T-helper 17 cell (primary cell): ENCODE measurements at regions not wholly inside any gene's neighbourhood (a gene's known extent, or its start where the extent isn't known, plus 50 kb on each side); places are given as distances from the start of the nearest gene placed in this dataset.
"Not testable (repeated sequence)": the region's sequence is repeated elsewhere in the genome, so short reads cannot be mapped to it uniquely, and the experiment has no call there.

Source experiments
- ATAC-seq: fragments of 150-1000 bp; cut with Tn5 transposase; 2 replicates; pipeline ENCODE4 v1.10.0; 2021; ENCODE audit warnings: mild to moderate bottlenecking, moderate library complexity
- DNase-seq, 3 donors: peaks; one replicate each; pipeline versions ENCODE4 v3.0.0 to v3.0.0-alpha.2; 2020 to 2021
- H3K9me3 ChIP-seq: one replicate; pipeline ENCODE4 v1.7.0; 2013; ENCODE audit warnings: low read length, mild to moderate bottlenecking; ENCODE audit not compliant: control insufficient read depth, poor library complexity, severe bottlenecking
- H3K27ac Mint-ChIP-seq: one replicate; pipeline ENCODE4 v1.8.0; 2022; ENCODE audit warnings: mild to moderate bottlenecking, moderate library complexity, mixed read lengths
- H3K27me3 Mint-ChIP-seq: one replicate; pipeline ENCODE4 v1.8.0; 2022; ENCODE audit warnings: mixed read lengths
- H3K36me3 Mint-ChIP-seq: one replicate; pipeline ENCODE4 v1.8.0; 2022; ENCODE audit warnings: low read depth, mixed read lengths
- H3K4me1 Mint-ChIP-seq: one replicate; pipeline ENCODE4 v1.8.0; 2022; ENCODE audit warnings: mild to moderate bottlenecking, mixed read lengths
- H3K4me3 Mint-ChIP-seq: one replicate; pipeline ENCODE4 v1.8.0; 2022; ENCODE audit warnings: mild to moderate bottlenecking, moderate library complexity, mixed read lengths

DNA sequence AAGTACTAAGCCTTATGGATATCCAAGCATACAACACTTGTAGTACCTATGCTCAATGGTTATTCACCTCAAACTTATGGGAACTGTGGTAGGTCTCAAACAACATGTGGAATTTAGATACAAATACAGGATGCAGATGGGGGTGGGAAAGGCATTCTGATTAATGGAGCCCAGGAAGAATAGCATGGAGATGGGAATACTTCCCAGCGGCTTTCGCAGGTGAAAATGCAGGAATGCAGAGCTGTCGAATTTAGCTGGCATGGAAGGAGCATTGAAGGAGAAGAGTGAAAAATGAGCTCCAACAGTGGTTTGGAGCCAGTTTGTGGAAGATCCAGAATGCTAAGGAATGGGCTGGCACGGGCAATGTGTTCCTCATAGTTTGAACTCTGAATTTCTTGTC is 89.9 kb downstream of the NKX2-1 start:
- H3K4me3 Mint-ChIP-seq = no peak overlapping the region
- H3K27me3 Mint-ChIP-seq = peaks cover 7% of the 10 kb centered on the region
- no peaks in the 10 kb centered on the region for H3K4me1 Mint-ChIP-seq
- ATAC-seq (no peak), DNase-seq (no peak)
- no peaks in the 10 kb centered on the region for H3K9me3 ChIP-seq
- H3K27ac Mint-ChIP-seq = no peak overlapping the region
- no peaks in the 10 kb centered on the region for H3K36me3 Mint-ChIP-seq

DNA sequence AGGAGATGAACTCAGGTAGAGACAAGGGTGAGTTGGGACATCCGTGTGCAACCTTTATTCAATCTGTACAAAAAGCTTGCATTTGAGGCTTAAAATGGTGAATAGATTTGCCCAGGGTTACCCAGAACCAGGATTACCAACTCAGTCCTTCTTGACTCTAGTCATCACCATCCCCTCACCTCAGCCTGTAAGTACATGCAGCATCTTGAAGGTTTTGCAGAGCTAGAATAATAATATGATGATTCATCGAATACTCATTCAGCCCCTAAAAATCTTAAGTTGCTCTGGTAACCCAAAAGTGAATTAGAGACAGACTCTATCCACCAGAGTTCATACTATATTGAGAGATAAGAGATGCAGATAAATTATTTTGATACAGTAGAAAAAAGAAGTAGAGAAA is 90.3 kb downstream of the NKX2-1 start:
- H3K36me3 Mint-ChIP-seq = no peaks in the 10 kb centered on the region
- no peak for DNase-seq

DNA sequence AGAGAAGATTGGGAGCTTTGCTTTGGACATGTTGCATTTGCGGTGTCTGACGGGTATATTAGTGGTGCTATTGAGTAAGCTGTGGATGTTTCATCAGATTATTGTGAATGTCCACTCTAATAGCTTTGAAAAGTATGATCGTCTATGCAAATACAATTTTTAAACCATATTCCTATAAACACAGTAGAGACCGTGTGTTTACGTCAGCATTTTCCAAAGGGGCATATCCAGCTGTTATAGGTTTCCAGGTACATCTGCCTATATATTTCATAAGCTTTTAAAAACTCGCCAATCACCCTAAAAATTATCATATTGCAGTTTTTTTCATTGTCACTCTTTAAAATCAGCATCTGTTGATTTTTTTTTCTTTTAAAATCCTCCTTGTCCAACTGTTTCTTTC is 91.7 kb downstream of the NKX2-1 start:
- no peaks in the 10 kb centered on the region for H3K9me3 ChIP-seq
- Mint-ChIP-seq H3K27me3 (peaks cover 13% of the 10 kb centered on the region), H3K27ac (no peak overlapping the region), H3K4me3 (no peak overlapping the region), H3K36me3 (no peaks in the 10 kb centered on the region), H3K4me1 (no peaks in the 10 kb centered on the region)
- ATAC-seq = no peak
- DNase-seq = no peak

More for the DNA sequence above, 90.3 kb downstream of the NKX2-1 start:
- no peaks in the 10 kb centered on the region for H3K9me3 ChIP-seq
- H3K27me3 Mint-ChIP-seq = peaks cover 7% of the 10 kb centered on the region
- no peak overlapping the region for H3K4me3 Mint-ChIP-seq
- no peak overlapping the region for H3K27ac Mint-ChIP-seq
- ATAC-seq = no peak
- no peaks in the 10 kb centered on the region for H3K4me1 Mint-ChIP-seq

DNA sequence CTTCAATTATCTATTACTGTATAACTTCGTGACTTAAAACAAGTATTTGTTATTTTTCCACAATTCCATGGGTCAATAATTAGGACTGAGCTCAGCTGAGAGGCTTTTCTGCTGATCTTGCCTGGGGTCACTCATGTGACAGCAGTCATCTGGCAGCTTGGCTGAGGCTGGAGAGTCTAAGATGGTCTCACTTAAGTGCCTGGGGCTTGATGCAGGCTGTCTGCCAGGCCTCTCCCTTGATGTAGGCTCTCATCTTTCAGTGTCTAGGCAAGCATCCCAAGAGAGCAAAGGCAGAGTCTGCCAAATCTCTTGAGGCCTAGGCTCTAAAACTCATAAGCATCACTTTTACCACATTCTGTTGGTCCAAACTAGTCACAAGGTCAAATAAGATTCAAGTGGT is 93.2 kb downstream of the NKX2-1 start:
- no peaks in the 10 kb centered on the region for H3K9me3 ChIP-seq
- Mint-ChIP-seq H3K4me1 (no peaks in the 10 kb centered on the region), H3K36me3 (no peaks in the 10 kb centered on the region), H3K4me3 (no peak overlapping the region), H3K27ac (no peak overlapping the region), H3K27me3 (peaks cover 24% of the 10 kb centered on the region)
- no peak for DNase-seq
- no peak for ATAC-seq

DNA sequence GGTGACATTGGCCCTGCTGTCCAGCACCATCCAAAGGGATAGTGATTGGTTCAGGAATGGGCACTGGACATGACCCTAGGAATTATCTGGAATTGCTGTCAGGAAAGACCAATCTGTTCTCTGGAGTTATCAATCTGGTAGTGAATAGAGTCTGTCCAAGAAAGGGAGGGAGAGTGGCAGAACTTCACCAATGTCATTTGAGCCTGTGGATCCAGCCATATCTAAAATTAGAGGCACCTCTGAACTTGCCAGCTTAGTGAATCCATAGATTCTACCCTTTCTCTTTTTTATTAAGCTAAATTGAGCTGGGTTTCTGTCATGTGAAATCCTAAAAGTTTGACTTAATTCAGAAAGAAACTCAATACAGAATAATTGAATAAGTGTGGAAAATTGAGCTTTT is 93.9 kb downstream of the NKX2-1 start:
- no peak for ATAC-seq
- no peaks in the 10 kb centered on the region for H3K9me3 ChIP-seq
- H3K4me3 Mint-ChIP-seq = no peak overlapping the region
- H3K27ac Mint-ChIP-seq = no peak overlapping the region
- DNase-seq = no peak
- no peaks in the 10 kb centered on the region for H3K36me3 Mint-ChIP-seq
- H3K27me3 Mint-ChIP-seq = peaks cover 24% of the 10 kb centered on the region
- H3K4me1 Mint-ChIP-seq = no peaks in the 10 kb centered on the region

DNA sequence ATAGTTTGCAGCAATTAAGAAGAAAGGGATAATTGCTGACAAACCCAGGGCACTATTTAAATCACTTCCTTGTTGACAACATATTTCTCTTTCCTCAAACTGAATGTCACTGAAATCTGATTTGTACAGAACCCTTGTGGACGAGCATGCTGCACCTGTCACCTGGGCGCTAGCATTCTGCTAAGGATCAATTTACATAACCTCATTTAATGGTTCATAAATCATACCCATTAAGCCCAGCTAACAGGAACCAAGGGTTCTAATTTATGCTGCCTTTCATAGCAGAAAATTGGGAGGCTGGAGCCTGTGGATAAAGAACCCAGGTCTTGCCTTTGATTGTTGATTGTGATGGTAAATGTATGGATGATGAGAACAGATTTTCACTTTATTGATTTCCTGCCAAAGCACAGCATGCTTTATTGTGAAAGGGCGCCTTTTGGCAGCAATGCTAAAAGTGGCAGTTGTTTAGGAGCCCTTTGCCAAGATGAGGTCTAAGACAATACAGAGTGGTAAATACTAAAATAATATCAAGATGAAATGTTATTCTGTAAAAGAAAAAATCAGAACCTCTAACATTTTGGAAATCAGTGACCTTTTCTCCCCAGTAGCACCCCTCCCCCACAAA is 95.4 kb downstream of the NKX2-1 start:
- ATAC-seq (no peak), DNase-seq (no peak)
- Mint-ChIP-seq H3K4me3 (no peak overlapping the region), H3K36me3 (no peaks in the 10 kb centered on the region), H3K27ac (no peak overlapping the region), H3K4me1 (no peaks in the 10 kb centered on the region), H3K27me3 (peaks cover 24% of the 10 kb centered on the region)
- H3K9me3 ChIP-seq = no peaks in the 10 kb centered on the region

DNA sequence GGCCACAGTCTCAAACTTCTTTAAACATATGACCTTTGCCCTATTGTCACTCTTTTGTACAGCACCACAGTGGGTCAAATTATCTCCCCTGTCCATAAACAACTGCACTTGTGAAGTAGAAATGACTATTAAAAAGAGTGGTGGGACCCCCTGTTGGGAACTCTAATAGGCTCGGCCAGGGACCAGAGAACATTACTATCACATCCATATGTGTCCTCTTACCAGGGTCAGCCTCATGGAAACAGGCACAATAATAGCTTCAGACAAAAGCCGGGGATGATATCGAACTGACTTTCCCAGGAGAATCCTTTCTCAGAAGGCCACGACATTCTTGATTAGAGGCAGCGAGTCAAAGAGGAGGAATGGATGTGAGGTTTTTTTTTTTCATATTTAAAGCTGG is 96.6 kb downstream of the NKX2-1 start:
- no peak overlapping the region for H3K27ac Mint-ChIP-seq
- no peak for DNase-seq
- no peaks in the 10 kb centered on the region for H3K4me1 Mint-ChIP-seq
- H3K9me3 ChIP-seq = no peaks in the 10 kb centered on the region
- ATAC-seq = no peak
- no peak overlapping the region for H3K4me3 Mint-ChIP-seq
- no peaks in the 10 kb centered on the region for H3K36me3 Mint-ChIP-seq
- peaks cover 24% of the 10 kb centered on the region for H3K27me3 Mint-ChIP-seq

DNA sequence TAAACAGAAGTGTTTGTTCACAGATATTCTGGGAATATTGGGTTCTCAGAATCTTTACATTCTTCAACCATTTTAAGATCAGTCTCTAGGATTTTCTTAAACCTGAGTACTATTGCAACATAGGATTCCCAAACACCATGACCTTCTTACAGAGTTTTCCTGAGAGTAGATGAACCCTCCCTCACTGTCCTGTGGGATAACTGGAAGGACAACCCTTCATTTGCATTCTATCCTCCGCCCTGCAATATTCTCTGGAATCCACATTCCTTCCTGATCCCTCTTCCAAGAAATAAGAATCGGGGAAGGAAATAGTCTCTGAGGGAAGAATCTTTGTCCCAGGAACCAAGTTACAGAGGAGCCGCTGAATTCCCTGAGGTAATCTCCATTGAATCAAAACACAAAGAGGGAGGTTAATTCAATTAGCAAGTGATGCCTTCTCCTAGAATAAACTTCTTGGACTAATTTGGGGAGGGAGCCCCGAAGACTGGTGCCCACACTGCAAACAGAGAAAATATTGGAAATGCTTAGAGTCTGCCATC is 99.8 kb upstream of the MBIP start:
- ATAC-seq (no peak), DNase-seq (no peak)
- no peaks in the 10 kb centered on the region for H3K36me3 Mint-ChIP-seq
- H3K27ac Mint-ChIP-seq = no peak overlapping the region
- H3K4me1 Mint-ChIP-seq = no peaks in the 10 kb centered on the region
- H3K27me3 Mint-ChIP-seq = peaks cover 17% of the 10 kb centered on the region
- H3K4me3 Mint-ChIP-seq = no peak overlapping the region
- H3K9me3 ChIP-seq = no peaks in the 10 kb centered on the region

DNA sequence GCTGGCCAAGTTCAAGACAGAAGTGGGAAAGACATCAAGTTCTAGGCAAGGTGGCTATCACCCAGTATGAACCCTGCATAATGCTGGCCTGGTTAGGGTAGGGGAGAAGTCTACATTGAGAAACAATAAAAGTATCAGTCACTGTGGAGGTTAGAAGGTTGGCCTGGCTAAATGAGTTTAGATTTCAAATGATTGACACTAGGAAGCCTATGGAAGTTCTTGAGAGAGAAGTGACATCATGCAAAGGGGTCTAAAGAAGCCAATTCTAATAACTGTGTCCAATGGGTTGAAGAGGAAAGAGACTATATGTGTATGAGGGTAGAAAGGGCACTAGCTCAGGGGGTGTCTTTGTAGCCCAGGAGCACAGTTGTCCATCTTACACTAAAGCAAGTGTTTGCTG is 98.5 kb upstream of the MBIP start:
- ATAC-seq (no peak), DNase-seq (no peak)
- no peaks in the 10 kb centered on the region for H3K9me3 ChIP-seq
- Mint-ChIP-seq H3K36me3 (no peaks in the 10 kb centered on the region), H3K4me1 (no peaks in the 10 kb centered on the region), H3K27ac (no peak overlapping the region), H3K4me3 (no peak overlapping the region), H3K27me3 (peaks cover 17% of the 10 kb centered on the region)

DNA sequence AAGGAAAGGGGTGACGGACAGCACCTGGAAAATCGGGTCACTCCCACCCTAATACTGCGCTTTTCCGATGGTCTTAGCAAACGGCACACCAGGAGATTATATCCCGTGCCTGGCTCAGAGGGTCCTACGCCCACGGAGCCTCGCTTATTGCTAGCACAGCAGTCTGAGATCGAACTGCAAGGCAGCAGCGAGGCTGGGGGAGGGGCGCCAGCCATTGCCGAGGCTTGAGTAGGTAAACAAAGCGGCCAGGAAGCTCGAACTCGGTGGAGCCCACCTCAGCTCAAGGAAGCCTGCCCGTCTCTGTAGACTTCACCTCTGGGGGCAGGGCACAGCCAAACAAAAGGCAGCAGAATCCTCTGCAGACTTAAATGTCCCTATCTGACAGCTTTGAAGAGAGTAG is 91.5 kb upstream of the MBIP start:
- ATAC-seq, H3K4me3 Mint-ChIP-seq, H3K9me3 ChIP-seq, DNase-seq, H3K27ac Mint-ChIP-seq, H3K4me1 Mint-ChIP-seq, H3K36me3 Mint-ChIP-seq, H3K27me3 Mint-ChIP-seq: not testable (repeated sequence)

DNA sequence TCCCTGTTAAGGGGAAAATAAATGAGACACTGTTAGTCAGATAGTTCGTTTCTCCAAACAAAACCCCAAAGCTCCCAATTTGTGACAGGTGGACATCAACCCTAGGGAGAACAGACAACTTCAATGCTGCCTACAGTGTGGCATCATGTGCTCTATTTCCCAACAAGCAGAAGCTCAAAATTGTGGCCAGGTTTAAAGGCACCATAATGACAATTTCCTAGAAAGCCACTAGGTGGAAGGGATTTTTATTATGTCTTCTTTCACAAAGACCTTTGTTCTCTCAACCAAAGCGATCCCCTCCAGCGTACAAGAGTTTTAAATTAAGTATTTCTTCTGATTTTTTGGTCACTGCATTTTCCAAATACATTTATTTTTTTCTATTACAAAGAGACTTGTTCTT is 88.0 kb upstream of the MBIP start:
- H3K9me3 ChIP-seq = no peaks in the 10 kb centered on the region
- peaks cover 16% of the 10 kb centered on the region for H3K27me3 Mint-ChIP-seq
- no peak overlapping the region for H3K27ac Mint-ChIP-seq
- DNase-seq (no peak), ATAC-seq (no peak)
- no peak overlapping the region for H3K4me3 Mint-ChIP-seq
- H3K4me1 Mint-ChIP-seq = no peaks in the 10 kb centered on the region
- H3K36me3 Mint-ChIP-seq = peaks cover 2% of the 10 kb centered on the region

DNA sequence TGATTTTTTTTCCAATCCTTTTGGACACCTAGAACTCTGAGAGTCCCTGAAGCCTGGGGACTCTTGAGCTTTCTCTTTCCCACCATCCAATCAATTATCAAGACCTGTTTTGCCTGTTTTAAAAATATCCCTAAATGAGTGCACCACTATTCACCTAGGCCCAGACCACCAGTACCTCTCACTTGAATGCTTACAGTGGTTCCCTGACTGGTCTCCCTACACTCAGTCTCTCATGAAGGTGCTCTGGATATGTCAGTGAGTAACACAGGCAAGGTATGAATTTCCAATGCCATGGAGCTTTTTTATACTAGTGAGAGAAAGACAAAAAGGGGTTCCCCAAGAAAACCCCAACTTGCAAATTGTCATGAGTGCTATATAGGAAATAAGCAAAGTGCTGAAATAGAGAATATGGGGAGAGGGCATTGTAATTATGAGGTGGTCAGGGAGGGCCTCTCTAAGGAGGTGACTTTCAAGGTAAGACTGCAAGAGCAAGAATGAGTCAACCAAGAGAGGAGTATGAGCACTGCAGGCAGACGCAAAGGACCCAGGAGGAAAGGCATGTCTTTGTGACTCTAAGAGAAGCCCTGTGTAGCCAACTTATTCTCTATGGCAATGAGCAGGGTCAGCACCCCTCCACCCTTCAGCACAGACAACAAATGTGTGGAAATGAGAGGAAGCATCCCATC is 85.3 kb upstream of the MBIP start:
- H3K36me3 Mint-ChIP-seq = peaks cover 2% of the 10 kb centered on the region
- ATAC-seq (no peak), DNase-seq (no peak)
- H3K9me3 ChIP-seq = no peaks in the 10 kb centered on the region
- no peaks in the 10 kb centered on the region for H3K4me1 Mint-ChIP-seq
- H3K27ac Mint-ChIP-seq = no peak overlapping the region
- H3K27me3 Mint-ChIP-seq = peaks cover 21% of the 10 kb centered on the region
- no peak overlapping the region for H3K4me3 Mint-ChIP-seq

DNA sequence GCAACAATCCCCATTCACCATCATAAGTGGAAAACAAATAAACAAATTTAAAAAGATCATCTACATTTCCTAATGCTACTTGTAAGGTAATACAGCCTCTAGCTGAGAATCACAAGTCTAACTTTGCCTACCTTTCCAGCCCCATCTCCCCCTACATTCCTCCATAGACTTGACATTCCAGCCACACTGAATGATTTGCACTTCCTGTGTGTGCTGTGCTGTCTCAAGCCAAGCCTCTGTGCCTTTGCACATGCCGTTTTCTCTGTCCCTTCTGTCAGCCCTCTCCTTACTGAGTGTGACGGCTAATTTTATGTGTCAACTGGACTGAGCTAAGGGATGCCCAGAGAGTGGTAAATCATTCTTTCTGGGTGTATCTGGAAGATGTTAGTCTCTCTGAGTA is 82.4 kb upstream of the MBIP start:
- H3K27me3 Mint-ChIP-seq = peaks cover 34% of the 10 kb centered on the region
- H3K9me3 ChIP-seq = no peaks in the 10 kb centered on the region
- H3K27ac Mint-ChIP-seq = no peak overlapping the region
- no peak overlapping the region for H3K4me3 Mint-ChIP-seq
- DNase-seq (no peak), ATAC-seq (no peak)
- H3K4me1 Mint-ChIP-seq = no peaks in the 10 kb centered on the region
- peaks cover 2% of the 10 kb centered on the region for H3K36me3 Mint-ChIP-seq
